Choroid plexus epithelial cell (primary cell): ENCODE measurements at regions not wholly inside any gene's neighbourhood (a gene's known extent, or its start where the extent isn't known, plus 50 kb on each side); places are given as distances from the start of the nearest gene placed in this dataset.
A peak's percentile ranks its signal among the peaks of the same experiment; 100 is the strongest.

Experiments used
- DNase-seq: peaks from one replicate; pipeline ENCODE4 v3.0.0-alpha.2; 2010; ENCODE audit warnings: low read depth
- H3K4me3 ChIP-seq: 2 replicates; pipeline ENCODE4 v1.5.1; 2011; ENCODE audit warnings: low read depth, mild to moderate bottlenecking, control low read depth, low read length, moderate library complexity
- CTCF ChIP-seq: conservative IDR thresholded peaks from 2 replicates; pipeline ENCODE4 v1.5.1; 2011; ENCODE audit warnings: low read depth, mild to moderate bottlenecking, control low read depth, inconsistent platforms, low read length, moderate library complexity

- no peak overlapping the region for H3K4me3 ChIP-seq
- no peak for TF ChIP-seq CTCF
- no peak for DNase-seq
Measured at GRCh38 chr11:69400771-69401590, 80.5 kb upstream of the LINC01488 start.

GRCh38 chr11:69401715-69402114, 79.7 kb upstream of the LINC01488 start:
- no peak overlapping the region for H3K4me3 ChIP-seq
- TF ChIP-seq CTCF: no peak
- DNase-seq: no peak

GRCh38 chr11:69402251-69402887, 79.1 kb upstream of the LINC01488 start:
- DNase-seq: no peak
- H3K4me3 ChIP-seq: no peak overlapping the region
- no peak for TF ChIP-seq CTCF

- TF ChIP-seq CTCF: no peak
Measured at GRCh38 chr11:69403556-69404215, 77.8 kb upstream of the LINC01488 start.

GRCh38 chr11:69406060-69406459, 75.4 kb upstream of the LINC01488 start:
- DNase-seq: no peak
- H3K4me3 ChIP-seq: no peak overlapping the region
- TF ChIP-seq CTCF: no peak

More at GRCh38 chr11:69403556-69404215, 77.8 kb upstream of the LINC01488 start:
- peak; percentile 45 for DNase-seq
- no peak overlapping the region for H3K4me3 ChIP-seq

- DNase-seq: no peak
- H3K4me3 ChIP-seq: no peak overlapping the region
- TF ChIP-seq CTCF: no peak
Measured at GRCh38 chr11:69409812-69410645, 71.4 kb upstream of the LINC01488 start.
